NB4 (cell line): ENCODE measurements at regions not wholly inside any gene's neighbourhood (a gene's known extent, or its start where the extent isn't known, plus 50 kb on each side); places are given as distances from the start of the nearest gene placed in this dataset.

ENCODE experiments used
- DNase-seq: peaks from one replicate; pipeline ENCODE4 v3.0.0; 2010; ENCODE audit warnings: low read depth
- H3K4me3 ChIP-seq: one replicate; pipeline ENCODE4 v1.5.1; 2011; ENCODE audit warnings: mild to moderate bottlenecking, low read depth, low read length, moderate library complexity
- CTCF ChIP-seq: IDR thresholded peaks from one replicate; pipeline ENCODE4 v1.5.1; 2012; ENCODE audit warnings: low read depth, low read length
- MYC ChIP-seq: IDR thresholded peaks from 2 replicates; pipeline ENCODE4 v1.6.1; 2011; ENCODE audit warnings: low read depth, low read length
- POLR2A ChIP-seq: IDR thresholded peaks from 2 replicates; pipeline ENCODE4 v1.6.1; 2011; ENCODE audit warnings: mild to moderate bottlenecking; ENCODE audit not compliant: insufficient read length; ENCODE audit errors: extremely low read depth
- TF ChIP-seq, protein P1 (sequence below): IDR thresholded peaks from 2 replicates; pipeline ENCODE4 v1.6.1; 2011; ENCODE audit warnings: low read depth, low read length

DNA sequence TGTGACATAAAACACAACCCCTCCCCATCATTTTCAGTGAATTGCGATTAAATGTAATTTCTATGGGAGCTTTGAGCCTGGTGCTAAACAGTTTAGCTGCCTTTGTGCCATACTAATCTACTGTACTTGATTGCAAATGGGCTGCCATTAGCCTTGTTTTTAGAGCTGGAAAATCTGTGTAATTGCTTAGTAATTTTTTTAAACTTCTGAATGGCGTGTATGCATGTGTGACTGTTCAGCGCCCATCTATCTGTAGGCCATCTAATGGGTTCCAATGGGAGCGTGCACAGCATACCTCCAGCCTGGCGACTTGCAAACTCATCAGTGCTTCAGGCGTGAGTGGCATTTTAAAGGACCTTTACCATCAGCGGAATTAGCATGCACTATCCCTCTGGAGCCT, 142.7 kb upstream of the KIRREL3 start:
- DNase-seq: no peak
- no peak overlapping the region for H3K4me3 ChIP-seq
- TF ChIP-seq MYC: no peak
- no peak for TF ChIP-seq CTCF
- TF ChIP-seq POLR2A: no peak

DNA sequence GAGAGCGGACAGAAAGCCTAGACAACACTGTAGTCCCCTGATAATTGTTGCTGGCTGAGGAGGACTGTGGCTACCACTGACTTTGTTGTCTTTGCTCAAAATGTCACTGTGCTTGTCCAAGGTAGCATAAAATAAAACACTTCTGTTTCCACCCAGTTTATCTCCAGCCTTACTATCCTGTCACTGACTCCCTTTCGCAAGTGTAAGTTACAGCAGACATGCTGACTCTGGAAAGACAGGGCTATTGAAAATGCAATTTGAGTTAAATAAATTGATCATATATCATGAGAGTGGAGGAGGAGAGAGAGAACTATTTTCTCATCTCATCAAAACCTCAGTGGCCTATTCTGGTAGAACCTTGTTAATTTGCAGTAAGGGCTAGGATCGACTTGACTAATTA, 138.0 kb upstream of the KIRREL3 start:
- TF ChIP-seq, protein P1, sequence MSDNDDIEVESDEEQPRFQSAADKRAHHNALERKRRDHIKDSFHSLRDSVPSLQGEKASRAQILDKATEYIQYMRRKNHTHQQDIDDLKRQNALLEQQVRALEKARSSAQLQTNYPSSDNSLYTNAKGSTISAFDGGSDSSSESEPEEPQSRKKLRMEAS: no peak
- TF ChIP-seq POLR2A (no peak), CTCF (no peak), MYC (no peak)
- DNase-seq: no peak
- H3K4me3 ChIP-seq: no peak overlapping the region

- no peak for DNase-seq
- H3K4me3 ChIP-seq: no peak overlapping the region
- TF ChIP-seq MYC (no peak), CTCF (no peak), POLR2A (no peak)
- TF ChIP-seq, protein P1: no peak
Observed at GRCh38 chr11:127137771-127138280, 137.3 kb upstream of the KIRREL3 start.

DNA sequence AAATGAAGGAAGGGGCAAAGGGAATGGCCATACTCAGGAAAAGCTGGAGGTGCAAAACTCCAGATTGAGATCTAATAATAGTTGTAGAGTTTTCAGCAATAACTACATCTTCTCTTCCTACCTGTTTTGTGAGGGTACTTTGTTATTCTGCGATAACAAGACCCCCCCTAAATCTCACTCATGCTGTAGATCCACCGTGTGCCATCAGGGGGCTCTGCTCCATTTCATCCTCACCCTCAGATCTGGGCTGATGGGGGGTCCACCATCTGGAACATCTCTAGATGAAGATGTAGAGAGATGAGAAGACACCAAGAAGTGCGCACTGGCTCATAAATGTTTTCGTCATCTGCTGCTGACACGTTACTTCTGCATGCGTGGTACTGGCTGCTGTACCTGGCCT, 135.9 kb upstream of the KIRREL3 start:
- H3K4me3 ChIP-seq: no peak overlapping the region
- DNase-seq: no peak
- TF ChIP-seq, protein P1: no peak
- TF ChIP-seq CTCF: peak; percentile 30

DNA sequence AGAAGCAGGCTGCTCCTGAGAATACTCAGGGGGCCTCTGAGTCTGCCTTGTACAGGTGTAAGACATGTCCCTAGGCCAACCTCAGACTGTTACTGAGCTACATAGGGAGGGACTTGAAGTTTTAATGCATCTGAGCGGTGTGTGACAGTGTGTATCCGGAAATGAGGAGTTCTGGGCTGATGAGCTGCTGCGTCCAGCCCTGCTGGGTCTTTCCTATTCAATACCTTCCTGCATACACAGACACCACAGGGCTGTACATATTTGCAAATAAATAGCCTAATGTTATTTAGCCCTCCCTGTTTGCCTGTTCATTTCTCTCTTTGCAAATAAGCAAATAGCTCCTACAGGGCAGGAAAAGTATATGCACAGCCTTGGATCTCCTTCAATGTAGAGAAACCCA, 134.7 kb upstream of the KIRREL3 start:
- H3K4me3 ChIP-seq: no peak overlapping the region
- no peak for DNase-seq
- TF ChIP-seq POLR2A (no peak), MYC (no peak), CTCF (no peak)
- TF ChIP-seq, protein P1: no peak

- TF ChIP-seq, protein P1: no peak
- TF ChIP-seq MYC (no peak), CTCF (no peak), POLR2A (no peak)
- no peak overlapping the region for H3K4me3 ChIP-seq
- DNase-seq: peak; percentile 68
Observed at GRCh38 chr11:127133061-127133460, 132.5 kb upstream of the KIRREL3 start.
